HG02973 (cell line): ENCODE measurements at regions not wholly inside any gene's neighbourhood (a gene's known extent, or its start where the extent isn't known, plus 50 kb on each side); places are given as distances from the start of the nearest gene placed in this dataset.
"Not testable (repeated sequence)": the region's sequence is repeated elsewhere in the genome, so short reads cannot be mapped to it uniquely, and the experiment has no call there.

Experiments used
- ATAC-seq: cut with Tn5 transposase; IDR thresholded peaks from one replicate; pipeline ENCODE4 v1.9.1; 2021; ENCODE audit warnings: moderate library complexity; ENCODE audit not compliant: unreplicated experiment

DNA sequence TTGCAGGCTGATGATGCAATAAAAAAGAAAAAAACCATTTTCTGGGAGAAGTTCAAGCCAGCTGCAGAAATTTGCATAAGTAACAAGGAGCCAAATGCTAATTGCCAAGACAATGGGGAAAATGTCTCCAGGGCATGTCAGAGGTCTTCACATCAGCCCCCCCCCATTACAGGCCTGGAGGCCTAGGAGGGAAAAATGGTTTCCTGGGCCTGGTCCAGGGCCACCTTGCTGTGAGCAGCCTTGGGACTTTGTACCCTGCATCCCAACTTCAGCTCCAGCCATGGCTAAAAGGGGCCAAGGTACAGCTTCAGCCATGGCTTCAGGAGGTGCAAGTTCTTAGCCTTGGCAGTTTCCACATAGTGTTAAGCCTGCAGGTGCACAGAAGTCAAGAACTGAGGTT is 160.0 kb upstream of the IRS4 start:
- ATAC-seq, result not testable (repeated sequence)

DNA sequence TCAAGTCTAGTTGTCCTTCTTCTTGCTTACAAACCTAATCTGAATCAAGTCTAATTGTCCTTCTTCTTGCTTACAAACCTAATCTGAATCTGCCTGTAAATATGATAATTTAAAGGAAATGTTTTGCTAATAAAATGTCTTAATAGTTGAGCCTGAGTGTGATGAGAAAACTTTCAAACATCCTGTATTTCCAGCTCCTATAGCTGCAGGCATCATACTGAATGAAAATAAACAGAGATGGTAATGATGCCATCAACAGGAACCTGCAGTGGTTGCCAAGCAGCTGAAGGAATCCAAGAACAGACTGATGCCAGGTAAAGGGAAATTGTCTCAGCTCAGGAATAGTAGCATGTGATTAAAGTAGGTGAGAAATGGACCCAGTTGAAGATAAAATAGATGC is 156.1 kb upstream of the IRS4 start:
- ATAC-seq, result no peak

DNA sequence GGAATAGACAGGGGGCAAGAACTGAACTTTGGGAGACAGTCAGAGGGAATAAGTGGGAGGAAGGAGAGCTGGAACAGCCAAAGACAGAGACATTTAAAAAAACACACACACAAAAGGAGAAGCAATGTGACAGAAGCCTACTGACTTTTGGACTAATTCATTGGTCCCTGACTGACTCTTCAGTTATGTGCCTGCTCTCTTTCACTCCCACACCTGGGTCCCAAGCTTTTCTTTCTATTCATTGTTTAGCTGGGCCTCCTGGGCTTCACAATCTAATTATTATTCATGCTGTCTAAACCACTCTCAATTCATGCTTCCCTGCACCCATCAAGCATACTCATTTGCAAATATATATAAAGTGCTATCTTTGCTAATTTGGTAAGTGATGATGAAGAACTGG is 139.2 kb upstream of the IRS4 start:
- ATAC-seq, result no peak

DNA sequence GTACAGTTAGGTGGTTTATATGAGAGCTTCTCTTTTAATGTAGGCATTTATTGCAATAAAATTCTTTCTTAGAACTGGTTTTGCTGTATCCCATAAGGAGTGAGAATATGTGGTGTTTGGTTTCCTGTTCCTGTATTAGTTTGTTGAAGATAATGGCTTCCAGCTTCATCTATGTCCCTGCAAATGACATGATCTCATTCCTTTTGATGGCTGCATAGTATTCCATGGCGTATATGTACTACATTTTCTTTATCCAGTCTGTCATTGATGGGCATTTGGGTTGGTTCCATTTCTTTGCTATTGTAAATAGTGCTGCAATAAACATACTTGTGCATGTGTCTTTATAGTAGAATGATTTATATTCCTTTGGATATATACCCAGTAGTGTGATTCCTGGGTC is 106.7 kb upstream of the IRS4 start:
- not testable (repeated sequence) for ATAC-seq

DNA sequence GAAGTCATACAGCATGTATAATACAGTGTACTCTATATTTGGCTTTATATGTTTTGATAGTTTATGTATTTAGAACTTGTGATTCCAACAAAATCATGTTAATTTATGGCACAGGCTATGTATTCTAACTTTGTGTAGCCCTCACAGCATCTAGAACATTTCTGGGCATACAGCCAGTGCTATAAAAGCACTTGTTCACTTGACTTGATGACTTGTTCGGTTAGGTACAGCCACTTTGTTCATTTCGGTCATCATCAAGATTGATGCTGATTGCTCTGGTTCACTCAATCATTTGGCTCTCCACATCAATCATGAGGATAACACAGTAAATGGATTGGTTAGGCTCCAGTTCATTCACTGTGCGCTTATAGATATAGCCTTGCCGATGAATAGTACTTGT is 97.6 kb upstream of the IRS4 start:
- no peak for ATAC-seq

DNA sequence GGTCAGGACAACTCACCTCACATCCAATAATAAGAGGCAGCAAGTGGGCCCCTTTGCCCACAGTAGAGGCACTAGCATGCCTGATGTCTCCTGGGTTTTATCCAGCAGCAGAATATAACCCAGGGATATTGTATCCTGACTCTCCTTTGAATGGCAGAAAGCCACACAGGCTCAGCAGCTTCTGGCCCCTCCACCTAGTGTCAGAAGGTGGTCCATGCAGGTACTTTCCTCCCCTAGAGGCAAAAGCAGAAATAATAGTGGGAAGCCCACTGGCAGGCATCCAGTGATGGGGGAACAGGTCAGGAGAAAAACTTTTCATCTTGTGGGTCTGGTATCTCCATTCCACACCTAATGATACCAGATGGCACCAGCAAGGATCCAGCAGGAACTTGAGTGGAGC is 75.5 kb upstream of the IRS4 start:
- ATAC-seq, result no peak

DNA sequence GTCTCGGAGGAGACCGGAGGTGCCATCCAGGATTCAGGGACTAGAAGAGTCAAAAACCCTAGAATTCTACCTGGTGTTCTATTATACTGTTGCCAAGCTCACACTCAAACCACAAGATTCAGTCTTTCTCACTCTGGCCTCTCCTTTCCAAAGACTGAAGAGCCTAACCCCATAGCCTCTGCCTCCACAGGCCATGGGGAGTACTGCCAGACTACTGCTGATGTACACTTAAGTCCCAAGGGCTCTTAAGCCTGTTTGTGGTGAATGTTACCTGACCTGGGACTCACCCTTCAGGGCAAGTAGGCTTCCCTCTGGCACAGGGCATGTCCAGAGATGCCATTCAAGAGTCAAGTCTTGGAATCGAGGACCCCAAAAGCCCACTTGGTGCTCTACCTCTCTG is 58.9 kb upstream of the IRS4 start:
- ATAC-seq, result no peak
